ENCODE measurements at regions not wholly inside any gene's neighbourhood (a gene's known extent, or its start where the extent isn't known, plus 50 kb on each side); places are given as distances from the start of the nearest gene placed in this dataset.

DNA sequence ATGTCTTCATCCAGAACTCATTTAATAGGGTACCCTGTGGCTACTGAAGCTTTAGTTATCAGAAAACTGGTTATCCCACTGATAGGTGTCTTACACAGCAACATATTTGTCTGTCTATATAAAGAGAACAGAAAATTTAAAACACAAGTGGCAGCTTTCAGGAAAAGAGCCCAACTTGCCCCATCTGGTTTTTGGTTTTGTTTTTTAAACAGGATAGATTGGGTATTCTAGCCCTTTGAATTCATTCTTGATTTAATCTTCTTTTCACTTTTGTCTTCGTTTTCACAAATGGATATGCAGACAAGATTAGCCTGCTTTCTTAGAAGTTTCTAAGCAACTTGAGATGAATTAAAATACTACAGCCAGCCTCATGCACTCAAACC is 91.3 kb downstream of the KLF6 start:
- intact Hi-C loops (cut with micrococcal nuclease; ENCODE audit: unreplicated experiment), result no loop called here
- peaks cover 12% of the 10 kb centered on the region for H3K4me1 ChIP-seq (ENCODE audit: insufficient read depth, low read length, poor library complexity, severe bottlenecking)
- TF ChIP-seq, protein P1, sequence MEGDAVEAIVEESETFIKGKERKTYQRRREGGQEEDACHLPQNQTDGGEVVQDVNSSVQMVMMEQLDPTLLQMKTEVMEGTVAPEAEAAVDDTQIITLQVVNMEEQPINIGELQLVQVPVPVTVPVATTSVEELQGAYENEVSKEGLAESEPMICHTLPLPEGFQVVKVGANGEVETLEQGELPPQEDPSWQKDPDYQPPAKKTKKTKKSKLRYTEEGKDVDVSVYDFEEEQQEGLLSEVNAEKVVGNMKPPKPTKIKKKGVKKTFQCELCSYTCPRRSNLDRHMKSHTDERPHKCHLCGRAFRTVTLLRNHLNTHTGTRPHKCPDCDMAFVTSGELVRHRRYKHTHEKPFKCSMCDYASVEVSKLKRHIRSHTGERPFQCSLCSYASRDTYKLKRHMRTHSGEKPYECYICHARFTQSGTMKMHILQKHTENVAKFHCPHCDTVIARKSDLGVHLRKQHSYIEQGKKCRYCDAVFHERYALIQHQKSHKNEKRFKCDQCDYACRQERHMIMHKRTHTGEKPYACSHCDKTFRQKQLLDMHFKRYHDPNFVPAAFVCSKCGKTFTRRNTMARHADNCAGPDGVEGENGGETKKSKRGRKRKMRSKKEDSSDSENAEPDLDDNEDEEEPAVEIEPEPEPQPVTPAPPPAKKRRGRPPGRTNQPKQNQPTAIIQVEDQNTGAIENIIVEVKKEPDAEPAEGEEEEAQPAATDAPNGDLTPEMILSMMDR (conservative IDR thresholded peaks at IDR 0.05; ENCODE audit: low read depth, low read length), result no peak
- TF ChIP-seq EZH2 (IDR thresholded peaks at IDR 0.05; ENCODE audit: borderline replicate concordance, low read depth, low read length, poor library complexity, severe bottlenecking), result no peak
- BruUV-seq (replicated peaks), result no TSS peak
- H3K36me3 ChIP-seq (ENCODE audit: insufficient read depth, low read length, poor library complexity, severe bottlenecking), result no peaks in the 10 kb centered on the region
- H3K27me3 ChIP-seq (replicated peaks; ENCODE audit: insufficient read depth, low read depth, low read length, poor library complexity), result no peaks in the 10 kb centered on the region
- ChIA-PET POLR2A (ENCODE audit: low non-redundant PET) (no interaction called here), CTCF (no interaction called here)
- no peaks in the 10 kb centered on the region for H3K9me3 ChIP-seq (ENCODE audit: low read depth, low read length, poor library complexity, severe bottlenecking)
- no peak for DNase-seq (ENCODE audit: low spot score)
- H3K4me3 ChIP-seq (ENCODE audit: low read depth, low read length, poor library complexity, severe bottlenecking), result no peak overlapping the region
- H3K27ac ChIP-seq (ENCODE audit: low read depth, low read length, poor library complexity, severe bottlenecking), result no peak overlapping the region

GRCh38 chr10:3693022-3693697 is 91.8 kb downstream of the KLF6 start:
- ChIA-PET POLR2A (ENCODE audit: low non-redundant PET) (no interaction called here), CTCF (no interaction called here)
- no peaks in the 10 kb centered on the region for H3K27me3 ChIP-seq (replicated peaks; ENCODE audit: insufficient read depth, low read depth, low read length, poor library complexity)
- no peak for TF ChIP-seq EZH2 (IDR thresholded peaks at IDR 0.05; ENCODE audit: borderline replicate concordance, low read depth, low read length, poor library complexity, severe bottlenecking)
- TF ChIP-seq, protein P1 (conservative IDR thresholded peaks at IDR 0.05; ENCODE audit: low read depth, low read length), result no peak
- no peak overlapping the region for H3K27ac ChIP-seq (ENCODE audit: low read depth, low read length, poor library complexity, severe bottlenecking)
- H3K4me1 ChIP-seq (ENCODE audit: insufficient read depth, low read length, poor library complexity, severe bottlenecking), result peaks cover 8% of the 10 kb centered on the region
- no peak overlapping the region for H3K4me3 ChIP-seq (ENCODE audit: low read depth, low read length, poor library complexity, severe bottlenecking)
- no peak for DNase-seq (ENCODE audit: low spot score)
- intact Hi-C loops (cut with micrococcal nuclease; ENCODE audit: unreplicated experiment), result no loop called here
- H3K36me3 ChIP-seq (ENCODE audit: insufficient read depth, low read length, poor library complexity, severe bottlenecking), result no peaks in the 10 kb centered on the region
- H3K9me3 ChIP-seq (ENCODE audit: low read depth, low read length, poor library complexity, severe bottlenecking), result no peaks in the 10 kb centered on the region
- no TSS peak for BruUV-seq (replicated peaks)

GRCh38 chr10:3692387-3692999 is 92.5 kb downstream of the KLF6 start:
- intact Hi-C loops (cut with micrococcal nuclease; ENCODE audit: unreplicated experiment), result no loop called here
- ChIA-PET POLR2A (ENCODE audit: low non-redundant PET) (no interaction called here), CTCF (no interaction called here)
- no peak for DNase-seq (ENCODE audit: low spot score)
- no peak for TF ChIP-seq EZH2 (IDR thresholded peaks at IDR 0.05; ENCODE audit: borderline replicate concordance, low read depth, low read length, poor library complexity, severe bottlenecking)
- no TSS peak for BruUV-seq (replicated peaks)
- Histone ChIP-seq H3K27ac (ENCODE audit: low read depth, low read length, poor library complexity, severe bottlenecking) (no peak overlapping the region), H3K27me3 (replicated peaks; ENCODE audit: insufficient read depth, low read depth, low read length, poor library complexity) (no peaks in the 10 kb centered on the region), H3K4me1 (ENCODE audit: insufficient read depth, low read length, poor library complexity, severe bottlenecking) (peaks cover 8% of the 10 kb centered on the region), H3K36me3 (ENCODE audit: insufficient read depth, low read length, poor library complexity, severe bottlenecking) (no peaks in the 10 kb centered on the region), H3K4me3 (ENCODE audit: low read depth, low read length, poor library complexity, severe bottlenecking) (no peak overlapping the region), H3K9me3 (ENCODE audit: low read depth, low read length, poor library complexity, severe bottlenecking) (no peaks in the 10 kb centered on the region)

DNA sequence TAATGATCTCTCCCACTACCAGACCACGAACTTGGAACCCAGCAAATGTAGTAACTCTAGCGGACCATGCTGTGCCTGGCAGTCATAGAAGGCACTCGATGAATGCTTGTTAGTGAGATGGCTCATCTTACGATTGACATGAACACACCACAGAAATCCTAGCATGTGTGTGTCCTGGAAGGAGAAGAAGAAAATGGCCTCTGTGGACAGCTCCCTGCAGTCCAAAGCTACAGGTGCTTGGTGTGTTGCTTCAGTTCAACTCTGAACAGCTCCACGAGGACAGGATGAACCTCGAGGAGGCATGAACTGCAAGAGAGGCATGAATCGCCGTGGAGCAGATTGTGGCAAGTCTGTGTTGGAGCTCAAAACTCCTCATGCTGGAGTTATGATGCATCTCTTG is 93.5 kb downstream of the KLF6 start:
- Histone ChIP-seq H3K4me1 (ENCODE audit: insufficient read depth, low read length, poor library complexity, severe bottlenecking) (peaks cover 8% of the 10 kb centered on the region), H3K4me3 (ENCODE audit: low read depth, low read length, poor library complexity, severe bottlenecking) (no peak overlapping the region), H3K27me3 (replicated peaks; ENCODE audit: insufficient read depth, low read depth, low read length, poor library complexity) (no peaks in the 10 kb centered on the region), H3K27ac (ENCODE audit: low read depth, low read length, poor library complexity, severe bottlenecking) (no peak overlapping the region), H3K9me3 (ENCODE audit: low read depth, low read length, poor library complexity, severe bottlenecking) (no peaks in the 10 kb centered on the region), H3K36me3 (ENCODE audit: insufficient read depth, low read length, poor library complexity, severe bottlenecking) (no peaks in the 10 kb centered on the region)
- DNase-seq (ENCODE audit: low spot score), result no peak
- intact Hi-C loops (cut with micrococcal nuclease; ENCODE audit: unreplicated experiment), result no loop called here
- CTCF ChIA-PET, result no interaction called here
- POLR2A ChIA-PET (ENCODE audit: low non-redundant PET), result no interaction called here
- no peak for TF ChIP-seq EZH2 (IDR thresholded peaks at IDR 0.05; ENCODE audit: borderline replicate concordance, low read depth, low read length, poor library complexity, severe bottlenecking)
- TF ChIP-seq, protein P1 (conservative IDR thresholded peaks at IDR 0.05; ENCODE audit: low read depth, low read length), result no peak
- no TSS peak for BruUV-seq (replicated peaks)

All from A673 (cell line).